GM18511 (cell line): ENCODE measurements at regions not wholly inside any gene's neighbourhood (a gene's known extent, or its start where the extent isn't known, plus 50 kb on each side); places are given as distances from the start of the nearest gene placed in this dataset.

Source experiments
- ATAC-seq: cut with Tn5 transposase; IDR thresholded peaks from one replicate; pipeline ENCODE4 v1.9.1; 2021; ENCODE audit warnings: mild to moderate bottlenecking, moderate library complexity; ENCODE audit not compliant: unreplicated experiment

- ATAC-seq, result no peak
These were observed 126.1 kb downstream of the ESM1 start for GRCh38 chr5:54859316-54859715.

- ATAC-seq, result no peak
These were observed 130.4 kb downstream of the ESM1 start for GRCh38 chr5:54854883-54855581.

GRCh38 chr5:54852007-54852406 is 133.4 kb downstream of the ESM1 start:
- no peak for ATAC-seq

- no peak for ATAC-seq
These were observed 133.9 kb downstream of the ESM1 start for GRCh38 chr5:54851449-54851848.

- ATAC-seq, result no peak
These were observed 136.8 kb downstream of the ESM1 start for GRCh38 chr5:54848581-54848980.

GRCh38 chr5:54845567-54845941 is 139.8 kb downstream of the ESM1 start:
- no peak for ATAC-seq

- no peak for ATAC-seq
These were observed 140.4 kb downstream of the ESM1 start for GRCh38 chr5:54844905-54845566.

GRCh38 chr5:54844266-54844665 is 141.1 kb downstream of the ESM1 start:
- ATAC-seq, result no peak

GRCh38 chr5:54841481-54841880 is 143.9 kb downstream of the ESM1 start:
- no peak for ATAC-seq

- ATAC-seq, result no peak
These were observed 146.6 kb downstream of the ESM1 start for GRCh38 chr5:54838843-54839242.

GRCh38 chr5:54837981-54838380 is 147.4 kb downstream of the ESM1 start:
- ATAC-seq, result no peak

GRCh38 chr5:54837093-54837492 is 148.3 kb downstream of the ESM1 start:
- no peak for ATAC-seq

GRCh38 chr5:54835647-54836046 is 149.7 kb downstream of the ESM1 start:
- ATAC-seq, result no peak

- no peak for ATAC-seq
These were observed 151.1 kb downstream of the ESM1 start for GRCh38 chr5:54834121-54834842.

- no peak for ATAC-seq
These were observed 151.8 kb downstream of the ESM1 start for GRCh38 chr5:54833590-54833989.

- no peak for ATAC-seq
These were observed 152.5 kb downstream of the ESM1 start for GRCh38 chr5:54832858-54833257.

GRCh38 chr5:54832045-54832444 is 153.3 kb downstream of the ESM1 start:
- ATAC-seq, result no peak

- no peak for ATAC-seq
These were observed 154.2 kb downstream of the ESM1 start for GRCh38 chr5:54831233-54831632.

GRCh38 chr5:54829676-54830535 is 155.5 kb downstream of the ESM1 start:
- no peak for ATAC-seq

- ATAC-seq, result no peak
These were observed 156.3 kb downstream of the ESM1 start for GRCh38 chr5:54829102-54829501.

GRCh38 chr5:54828151-54828550 is 157.2 kb downstream of the ESM1 start:
- ATAC-seq, result no peak
